HCT116 (cell line): ENCODE measurements at regions not wholly inside any gene's neighbourhood (a gene's known extent, or its start where the extent isn't known, plus 50 kb on each side); places are given as distances from the start of the nearest gene placed in this dataset.

Source experiments
- ATAC-seq: fragments of 200-7000 bp; cut with Tn5 transposase; 2 replicates; pipeline ENCODE4 v1.9.1; 2020; ENCODE audit warnings: mild to moderate bottlenecking, moderate library complexity
- BruUV-seq: library from RNA; stranded (reverse); fragments of 400-500 nt; replicated peaks from 2 replicates; lab custom pipeline; 2021; lab: Mats Ljungman, UMichigan
- CTCF ChIA-PET: fragments of 300-600 bp; sonication (Branson Sonifier 250); formaldehyde crosslinking; loops from one replicate; lab custom pipeline; 2021; ENCODE audit warnings: antibody characterized with exemption; lab: Charles Lee
- POLR2A ChIA-PET: fragments of 300-600, 350-600 bp; sonication (Branson Sonifier 250); formaldehyde crosslinking; loops from one replicate; lab custom pipeline; 2021; ENCODE audit warnings: antibody characterized with exemption; lab: Charles Lee
- RAD21 ChIA-PET, 2 experiments: fragments of 300-600 bp; sonication (Branson Sonifier 250); formaldehyde crosslinking; loops; one replicate each; lab custom pipeline; 2023; ENCODE audit warnings: low total read pairs in 2 of 2; ENCODE audit not compliant: uncharacterized antibody in 2 of 2, unreplicated experiment in 2 of 2, low non-redundant PET in 1 of 2; lab: Charles Lee
- DNase-seq: peaks from one replicate; pipeline ENCODE4 v3.0.0-alpha.2; 2010; ENCODE audit warnings: low read depth, low spot score
- H2AFZ ChIP-seq: fragments of 200-600 bp; shearing (Covaris generic), sonication (generic); 2 replicates; pipeline ENCODE4 v1.6.1; 2017; ENCODE audit warnings: low read depth, mixed run types, mixed read lengths, antibody characterized with exemption, low read length; ENCODE audit not compliant: poor library complexity, severe bottlenecking
- H3K27ac ChIP-seq: 2 replicates; pipeline ENCODE4 v1.5.1; 2012; ENCODE audit warnings: low read depth, low read length
- H3K27me3 ChIP-seq: fragments of 200-600 bp; sonication (generic); 2 replicates; pipeline ENCODE4 v1.6.1; 2016; ENCODE audit warnings: mixed run types, low read length, mixed read lengths; ENCODE audit not compliant: insufficient read depth
- H3K36me3 ChIP-seq, 2 experiments: fragments of 200-500 bp in 1 of 2; fragments of 200-600 bp in 1 of 2; sonication (Bioruptor generic) in 1 of 2; sonication (generic) in 1 of 2; 2 replicates each; pipeline versions ENCODE4 v1.5.1 to v1.6.1; 2014 to 2016; ENCODE audit warnings: low read length in 2 of 2, inconsistent platforms in 1 of 2, mixed read lengths in 1 of 2, mixed run types in 1 of 2; ENCODE audit not compliant: insufficient read depth in 2 of 2, control insufficient read depth in 1 of 2
- H3K4me1 ChIP-seq, 2 experiments: fragments of 200-600 bp in 1 of 2; sonication (generic) in 1 of 2; 2 replicates each; pipeline versions ENCODE4 v1.5.1 to v1.6.1; 2012 to 2017; ENCODE audit warnings: low read length in 2 of 2, inconsistent platforms in 1 of 2, mild to moderate bottlenecking in 1 of 2, mixed read lengths in 1 of 2, mixed run types in 1 of 2, moderate library complexity in 1 of 2; ENCODE audit not compliant: insufficient read depth in 2 of 2, control insufficient read depth in 1 of 2
- H3K4me2 ChIP-seq: fragments of 200-600 bp; sonication (generic); 2 replicates; pipeline ENCODE4 v1.6.1; 2017; ENCODE audit warnings: mixed run types, low read length, mixed read lengths
- H3K4me3 ChIP-seq, 2 experiments: fragments of 200-600 bp in 1 of 2; sonication (generic) in 1 of 2; replicated peaks in 1 of 2; 2 replicates each; pipeline ENCODE4 v1.5.1; 2011 to 2016; ENCODE audit warnings: low read length in 2 of 2, control low read depth in 1 of 2, low read depth in 1 of 2, mild to moderate bottlenecking in 1 of 2, mixed read lengths in 1 of 2, mixed run types in 1 of 2
- H3K79me2 ChIP-seq: fragments of 200-600 bp; sonication (generic); 2 replicates; pipeline ENCODE4 v1.6.1; 2017; ENCODE audit warnings: mild to moderate bottlenecking, mixed run types, low read length, moderate library complexity, mixed read lengths; ENCODE audit not compliant: insufficient read depth
- H3K9ac ChIP-seq: fragments of 200-600 bp; sonication (generic); 2 replicates; pipeline ENCODE4 v1.6.1; 2016; ENCODE audit warnings: low read length, mixed read lengths
- H3K9me2 ChIP-seq: fragments of 200-600 bp; sonication (generic), shearing (Covaris generic); 2 replicates; pipeline ENCODE4 v1.6.1; 2017; ENCODE audit warnings: mixed run types, mild to moderate bottlenecking, moderate library complexity; ENCODE audit not compliant: insufficient read depth
- H3K9me3 ChIP-seq, 2 experiments: fragments of 200-500 bp in 1 of 2; fragments of 200-600 bp in 1 of 2; sonication (Bioruptor generic) in 1 of 2; sonication (generic) in 1 of 2; 2 replicates each; pipeline ENCODE4 v1.6.1; 2014 to 2017; ENCODE audit warnings: low read length in 2 of 2, mixed read lengths in 2 of 2, inconsistent platforms in 1 of 2, low read depth in 1 of 2, mild to moderate bottlenecking in 1 of 2, mixed run types in 1 of 2, moderate library complexity in 1 of 2; ENCODE audit not compliant: control insufficient read depth in 1 of 2, insufficient read depth in 1 of 2
- H4K20me1 ChIP-seq: fragments of 200-600 bp; sonication (generic), shearing (Covaris generic); 2 replicates; pipeline ENCODE4 v1.6.1; 2017; ENCODE audit warnings: mixed run types, mild to moderate bottlenecking, moderate library complexity; ENCODE audit not compliant: insufficient read depth
- CBX3 ChIP-seq: IDR thresholded peaks from 2 replicates; pipeline ENCODE4 v1.6.1; 2012; ENCODE audit warnings: low read depth
- CEBPB ChIP-seq: IDR thresholded peaks from 2 replicates; pipeline ENCODE4 v1.6.1; 2012; ENCODE audit warnings: low read depth
- EGR1 ChIP-seq: IDR thresholded peaks from 2 replicates; pipeline ENCODE4 v1.6.1; 2012; ENCODE audit warnings: low read depth
- ELF1 ChIP-seq: IDR thresholded peaks from 2 replicates; pipeline ENCODE4 v1.6.1; 2012; ENCODE audit warnings: low read depth, borderline replicate concordance
- EZH2 ChIP-seq: fragments of 200-600 bp; sonication (generic); IDR thresholded peaks from 2 replicates; pipeline ENCODE4 v1.6.1; 2017; ENCODE audit warnings: antibody characterized with exemption, mixed run types
- FOSL1 ChIP-seq: IDR thresholded peaks from 2 replicates; pipeline ENCODE4 v1.6.1; 2012; ENCODE audit warnings: low read depth
- JUND ChIP-seq: IDR thresholded peaks from 2 replicates; pipeline ENCODE4 v1.6.1; 2012
- POLR2A ChIP-seq: IDR thresholded peaks from 2 replicates; pipeline ENCODE4 v1.7.0; 2011; ENCODE audit warnings: borderline replicate concordance; ENCODE audit not compliant: insufficient read depth, insufficient read length; ENCODE audit errors: extremely low read depth
- POLR2AphosphoS5 ChIP-seq: IDR thresholded peaks from 2 replicates; pipeline ENCODE4 v1.6.1; 2011; ENCODE audit warnings: mild to moderate bottlenecking, low read depth, low read length, moderate library complexity
- RAD21 ChIP-seq: IDR thresholded peaks from 2 replicates; pipeline ENCODE4 v1.6.1; 2012; ENCODE audit warnings: low read depth, mild to moderate bottlenecking
- SIN3A ChIP-seq: IDR thresholded peaks from 2 replicates; pipeline ENCODE4 v1.6.1; 2012; ENCODE audit warnings: low read depth
- SP1 ChIP-seq: IDR thresholded peaks from 2 replicates; pipeline ENCODE4 v1.6.1; 2012; ENCODE audit warnings: low read depth
- SRF ChIP-seq: IDR thresholded peaks from 2 replicates; pipeline ENCODE4 v1.6.1; 2012; ENCODE audit warnings: low read depth
- TCF7L2 ChIP-seq: IDR thresholded peaks from 2 replicates; pipeline ENCODE4 v1.7.0; 2011; ENCODE audit warnings: borderline replicate concordance, inconsistent platforms; ENCODE audit not compliant: insufficient read depth, insufficient read length; ENCODE audit errors: extremely low read depth
- YY1 ChIP-seq: IDR thresholded peaks from 2 replicates; pipeline ENCODE4 v1.6.1; 2011; ENCODE audit warnings: low read length, low read depth, moderate library complexity, mild to moderate bottlenecking; ENCODE audit not compliant: insufficient replicate concordance; ENCODE audit errors: extremely low read depth
- ZNF274 ChIP-seq: fragments of 200-500 bp; sonication (Bioruptor generic); IDR thresholded peaks from 2 replicates; pipeline ENCODE4 v1.6.1; 2014; ENCODE audit warnings: mild to moderate bottlenecking, low read depth, low read length, inconsistent platforms
- intact Hi-C: fragments of 100-400 bp; cut with micrococcal nuclease; formaldehyde crosslinking; loops from 2 replicates; pipeline ENCODE4 v1.10.0; 2022
- TF ChIP-seq, protein P1 (sequence below): IDR thresholded peaks from 2 replicates; pipeline ENCODE4 v1.6.1; 2012; ENCODE audit warnings: low read depth
- TF ChIP-seq, protein P2 (sequence below), 3 experiments: fragments of 200-600 bp in 1 of 3; sonication (generic) in 1 of 3; IDR thresholded peaks in 2 of 3; conservative IDR thresholded peaks in 1 of 3; 2 replicates each; pipeline ENCODE4 v1.5.1; 2012 to 2017; ENCODE audit warnings: low read depth in 2 of 3, low read length in 2 of 3, antibody characterized with exemption in 1 of 3, borderline replicate concordance in 1 of 3, control low read depth in 1 of 3, mild to moderate bottlenecking in 1 of 3, mixed read lengths in 1 of 3, mixed run types in 1 of 3, moderate library complexity in 1 of 3; ENCODE audit not compliant: insufficient read depth in 1 of 3
- TF ChIP-seq, protein P3 (sequence below): IDR thresholded peaks from 2 replicates; pipeline ENCODE4 v1.6.1; 2011; ENCODE audit warnings: mild to moderate bottlenecking, low read length, moderate library complexity; ENCODE audit not compliant: insufficient replicate concordance; ENCODE audit errors: extremely low read depth
- TF ChIP-seq, protein P4 (sequence below): IDR thresholded peaks from 2 replicates; pipeline ENCODE4 v1.6.1; 2012

DNA sequence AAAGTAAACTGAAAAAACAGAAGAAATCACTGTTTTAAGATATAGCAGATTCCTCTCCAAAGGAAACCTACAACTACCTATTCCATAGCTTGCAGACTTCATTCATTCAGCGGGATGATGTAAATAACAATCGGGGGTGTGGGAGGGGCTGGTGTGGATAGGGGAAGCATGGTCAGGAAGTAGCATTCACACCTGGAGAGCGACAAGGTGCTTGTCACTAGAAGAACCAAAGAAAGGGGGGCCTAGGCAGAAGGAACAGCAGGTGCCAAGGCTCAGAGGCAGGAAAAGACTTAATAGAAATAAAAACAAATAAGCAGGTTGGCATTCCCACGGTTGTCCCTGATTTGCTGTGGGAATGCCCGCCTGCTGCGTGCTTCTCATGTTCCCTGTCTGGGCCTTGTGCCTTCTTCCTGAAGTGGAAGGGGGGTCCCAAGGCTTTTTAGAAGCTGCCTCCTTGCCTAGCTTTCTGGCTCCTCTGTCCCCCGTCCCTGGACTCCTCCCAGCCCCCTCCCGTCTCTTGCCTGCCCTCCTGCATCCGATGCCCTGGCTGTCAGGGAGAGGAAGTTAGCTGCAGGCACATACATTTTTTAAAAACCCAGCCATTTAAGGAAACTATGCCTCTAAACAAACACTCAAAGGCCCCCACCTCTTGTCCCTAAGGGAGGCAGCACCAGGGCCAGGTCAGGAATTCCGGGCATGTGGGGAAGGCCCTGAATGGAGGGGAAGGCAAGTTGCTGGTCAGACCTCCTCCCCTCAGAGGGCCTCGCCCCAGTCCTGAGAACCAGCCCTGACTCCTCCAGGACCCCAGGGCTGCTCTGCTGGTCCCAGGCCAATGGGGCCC lies 54.7 kb upstream of the PRDM11 start:
- no peak overlapping the region for H3K27ac ChIP-seq
- H3K4me2 ChIP-seq, result no peak overlapping the region
- no peak overlapping the region for H3K9ac ChIP-seq
- DNase-seq (no peak), ATAC-seq (no peak)
- H3K27me3 ChIP-seq, result peaks cover 32% of the 10 kb centered on the region; the same call in 1 of the 2 replicates
- H3K9me2 ChIP-seq, result no peaks in the 10 kb centered on the region
- no peak overlapping the region for H2AFZ ChIP-seq
- RAD21 ChIA-PET, result no interaction called here
- intact Hi-C loops, result no loop called here
- POLR2A ChIA-PET, result no interaction called here
- no peaks in the 10 kb centered on the region for H3K79me2 ChIP-seq
- no peak overlapping the region for H3K4me3 ChIP-seq
- no peaks in the 10 kb centered on the region for H3K9me3 ChIP-seq
- no peaks in the 10 kb centered on the region for H3K36me3 ChIP-seq
- H3K4me1 ChIP-seq, result no peaks in the 10 kb centered on the region
- TF ChIP-seq EGR1 (no peak), POLR2AphosphoS5 (no peak), CBX3 (no peak), SIN3A (no peak), TCF7L2 (no peak), EZH2 (no peak), ZNF274 (no peak), RAD21 (no peak), SRF (no peak), FOSL1 (no peak), CEBPB (no peak), JUND (no peak), SP1 (no peak), POLR2A (no peak), YY1 (no peak), ELF1 (no peak)
- TF ChIP-seq, protein P1, sequence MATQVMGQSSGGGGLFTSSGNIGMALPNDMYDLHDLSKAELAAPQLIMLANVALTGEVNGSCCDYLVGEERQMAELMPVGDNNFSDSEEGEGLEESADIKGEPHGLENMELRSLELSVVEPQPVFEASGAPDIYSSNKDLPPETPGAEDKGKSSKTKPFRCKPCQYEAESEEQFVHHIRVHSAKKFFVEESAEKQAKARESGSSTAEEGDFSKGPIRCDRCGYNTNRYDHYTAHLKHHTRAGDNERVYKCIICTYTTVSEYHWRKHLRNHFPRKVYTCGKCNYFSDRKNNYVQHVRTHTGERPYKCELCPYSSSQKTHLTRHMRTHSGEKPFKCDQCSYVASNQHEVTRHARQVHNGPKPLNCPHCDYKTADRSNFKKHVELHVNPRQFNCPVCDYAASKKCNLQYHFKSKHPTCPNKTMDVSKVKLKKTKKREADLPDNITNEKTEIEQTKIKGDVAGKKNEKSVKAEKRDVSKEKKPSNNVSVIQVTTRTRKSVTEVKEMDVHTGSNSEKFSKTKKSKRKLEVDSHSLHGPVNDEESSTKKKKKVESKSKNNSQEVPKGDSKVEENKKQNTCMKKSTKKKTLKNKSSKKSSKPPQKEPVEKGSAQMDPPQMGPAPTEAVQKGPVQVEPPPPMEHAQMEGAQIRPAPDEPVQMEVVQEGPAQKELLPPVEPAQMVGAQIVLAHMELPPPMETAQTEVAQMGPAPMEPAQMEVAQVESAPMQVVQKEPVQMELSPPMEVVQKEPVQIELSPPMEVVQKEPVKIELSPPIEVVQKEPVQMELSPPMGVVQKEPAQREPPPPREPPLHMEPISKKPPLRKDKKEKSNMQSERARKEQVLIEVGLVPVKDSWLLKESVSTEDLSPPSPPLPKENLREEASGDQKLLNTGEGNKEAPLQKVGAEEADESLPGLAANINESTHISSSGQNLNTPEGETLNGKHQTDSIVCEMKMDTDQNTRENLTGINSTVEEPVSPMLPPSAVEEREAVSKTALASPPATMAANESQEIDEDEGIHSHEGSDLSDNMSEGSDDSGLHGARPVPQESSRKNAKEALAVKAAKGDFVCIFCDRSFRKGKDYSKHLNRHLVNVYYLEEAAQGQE, result no peak
- TF ChIP-seq, protein P2, sequence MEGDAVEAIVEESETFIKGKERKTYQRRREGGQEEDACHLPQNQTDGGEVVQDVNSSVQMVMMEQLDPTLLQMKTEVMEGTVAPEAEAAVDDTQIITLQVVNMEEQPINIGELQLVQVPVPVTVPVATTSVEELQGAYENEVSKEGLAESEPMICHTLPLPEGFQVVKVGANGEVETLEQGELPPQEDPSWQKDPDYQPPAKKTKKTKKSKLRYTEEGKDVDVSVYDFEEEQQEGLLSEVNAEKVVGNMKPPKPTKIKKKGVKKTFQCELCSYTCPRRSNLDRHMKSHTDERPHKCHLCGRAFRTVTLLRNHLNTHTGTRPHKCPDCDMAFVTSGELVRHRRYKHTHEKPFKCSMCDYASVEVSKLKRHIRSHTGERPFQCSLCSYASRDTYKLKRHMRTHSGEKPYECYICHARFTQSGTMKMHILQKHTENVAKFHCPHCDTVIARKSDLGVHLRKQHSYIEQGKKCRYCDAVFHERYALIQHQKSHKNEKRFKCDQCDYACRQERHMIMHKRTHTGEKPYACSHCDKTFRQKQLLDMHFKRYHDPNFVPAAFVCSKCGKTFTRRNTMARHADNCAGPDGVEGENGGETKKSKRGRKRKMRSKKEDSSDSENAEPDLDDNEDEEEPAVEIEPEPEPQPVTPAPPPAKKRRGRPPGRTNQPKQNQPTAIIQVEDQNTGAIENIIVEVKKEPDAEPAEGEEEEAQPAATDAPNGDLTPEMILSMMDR (IDR thresholded peaks at IDR 0.05 in 2 of 3, conservative IDR thresholded peaks at IDR 0.05 in 1 of 3; ENCODE audit: borderline replicate concordance in 1 of 3, insufficient read depth in 1 of 3, low read depth in 2 of 3, low read length in 2 of 3), result no peak
- TF ChIP-seq, protein P3, sequence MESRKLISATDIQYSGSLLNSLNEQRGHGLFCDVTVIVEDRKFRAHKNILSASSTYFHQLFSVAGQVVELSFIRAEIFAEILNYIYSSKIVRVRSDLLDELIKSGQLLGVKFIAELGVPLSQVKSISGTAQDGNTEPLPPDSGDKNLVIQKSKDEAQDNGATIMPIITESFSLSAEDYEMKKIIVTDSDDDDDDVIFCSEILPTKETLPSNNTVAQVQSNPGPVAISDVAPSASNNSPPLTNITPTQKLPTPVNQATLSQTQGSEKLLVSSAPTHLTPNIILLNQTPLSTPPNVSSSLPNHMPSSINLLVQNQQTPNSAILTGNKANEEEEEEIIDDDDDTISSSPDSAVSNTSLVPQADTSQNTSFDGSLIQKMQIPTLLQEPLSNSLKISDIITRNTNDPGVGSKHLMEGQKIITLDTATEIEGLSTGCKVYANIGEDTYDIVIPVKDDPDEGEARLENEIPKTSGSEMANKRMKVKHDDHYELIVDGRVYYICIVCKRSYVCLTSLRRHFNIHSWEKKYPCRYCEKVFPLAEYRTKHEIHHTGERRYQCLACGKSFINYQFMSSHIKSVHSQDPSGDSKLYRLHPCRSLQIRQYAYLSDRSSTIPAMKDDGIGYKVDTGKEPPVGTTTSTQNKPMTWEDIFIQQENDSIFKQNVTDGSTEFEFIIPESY, result no peak
- TF ChIP-seq, protein P4, sequence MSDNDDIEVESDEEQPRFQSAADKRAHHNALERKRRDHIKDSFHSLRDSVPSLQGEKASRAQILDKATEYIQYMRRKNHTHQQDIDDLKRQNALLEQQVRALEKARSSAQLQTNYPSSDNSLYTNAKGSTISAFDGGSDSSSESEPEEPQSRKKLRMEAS, result no peak
- no TSS peak for BruUV-seq
- H4K20me1 ChIP-seq, result no peaks in the 10 kb centered on the region
- CTCF ChIA-PET, result interaction anchor here (1.0 to 1.6 kb wide), 2 partner anchors 8 to 155 kb away, joined by 3 to 4 read pairs; no protein-coding TSS in a partner anchor
